ENCODE measurements at regions not wholly inside any gene's neighbourhood (a gene's known extent, or its start where the extent isn't known, plus 50 kb on each side); places are given as distances from the start of the nearest gene placed in this dataset.
A peak's percentile ranks its signal among the peaks of the same experiment; 100 is the strongest.
"Not testable (repeated sequence)": the region's sequence is repeated elsewhere in the genome, so short reads cannot be mapped to it uniquely, and the experiment has no call there.

DNA sequence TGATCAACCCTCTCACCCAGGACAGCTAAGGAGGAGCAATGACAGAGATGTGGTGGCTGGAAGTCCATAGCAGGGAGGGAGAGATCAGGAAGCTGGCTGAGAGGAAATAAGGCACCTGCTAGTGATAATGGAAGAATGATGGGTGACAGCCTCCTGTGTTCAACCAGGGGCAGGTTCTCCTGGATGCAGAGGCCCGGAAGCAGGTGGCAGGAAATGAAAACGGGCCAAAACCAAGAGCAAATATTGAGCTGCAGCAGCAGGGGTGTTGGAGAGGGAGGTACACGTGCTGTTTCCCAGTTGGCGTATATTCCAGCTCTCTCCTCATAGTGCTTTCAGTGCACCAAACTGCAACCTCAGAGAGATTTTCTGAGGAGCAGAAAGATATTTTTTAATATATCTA lies 213.4 kb upstream of the TBL1XR1 start:
- no peak overlapping the region for H3K4me3 ChIP-seq
- H3K9me3 ChIP-seq, result no peaks in the 10 kb centered on the region
- H3K4me1 ChIP-seq, result no peaks in the 10 kb centered on the region
- WGBS, result 52% methylated on average over 4 of the region's 4 CpGs
- H3K36me3 ChIP-seq, result no peaks in the 10 kb centered on the region
- TF ChIP-seq, protein P1, sequence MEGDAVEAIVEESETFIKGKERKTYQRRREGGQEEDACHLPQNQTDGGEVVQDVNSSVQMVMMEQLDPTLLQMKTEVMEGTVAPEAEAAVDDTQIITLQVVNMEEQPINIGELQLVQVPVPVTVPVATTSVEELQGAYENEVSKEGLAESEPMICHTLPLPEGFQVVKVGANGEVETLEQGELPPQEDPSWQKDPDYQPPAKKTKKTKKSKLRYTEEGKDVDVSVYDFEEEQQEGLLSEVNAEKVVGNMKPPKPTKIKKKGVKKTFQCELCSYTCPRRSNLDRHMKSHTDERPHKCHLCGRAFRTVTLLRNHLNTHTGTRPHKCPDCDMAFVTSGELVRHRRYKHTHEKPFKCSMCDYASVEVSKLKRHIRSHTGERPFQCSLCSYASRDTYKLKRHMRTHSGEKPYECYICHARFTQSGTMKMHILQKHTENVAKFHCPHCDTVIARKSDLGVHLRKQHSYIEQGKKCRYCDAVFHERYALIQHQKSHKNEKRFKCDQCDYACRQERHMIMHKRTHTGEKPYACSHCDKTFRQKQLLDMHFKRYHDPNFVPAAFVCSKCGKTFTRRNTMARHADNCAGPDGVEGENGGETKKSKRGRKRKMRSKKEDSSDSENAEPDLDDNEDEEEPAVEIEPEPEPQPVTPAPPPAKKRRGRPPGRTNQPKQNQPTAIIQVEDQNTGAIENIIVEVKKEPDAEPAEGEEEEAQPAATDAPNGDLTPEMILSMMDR (IDR thresholded peaks at IDR 0.05), result no peak
- DNase-seq (ENCODE audit: low spot score in 2 of 2), result no peak
- no peaks in the 10 kb centered on the region for H3K27me3 ChIP-seq
- no peak overlapping the region for H3K27ac ChIP-seq

DNA sequence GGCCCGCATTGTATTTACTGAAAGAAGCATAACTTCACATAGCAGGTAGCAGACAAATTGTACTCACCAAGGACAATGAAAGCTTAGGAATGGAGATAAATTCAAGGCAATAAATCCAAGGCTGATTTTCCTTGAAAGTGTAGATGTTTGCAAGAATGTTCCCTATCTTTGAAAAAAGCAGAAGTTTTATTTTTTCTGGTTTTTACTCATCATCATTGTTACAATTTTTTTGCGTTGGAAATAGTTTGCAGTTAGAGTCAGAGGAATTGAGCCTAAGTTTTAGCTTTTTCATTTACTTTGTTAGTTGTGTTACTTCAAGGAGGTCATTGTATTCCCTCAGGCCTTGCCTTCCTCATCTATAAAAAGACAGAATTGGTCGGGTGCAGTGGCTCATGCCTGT lies 213.9 kb upstream of the TBL1XR1 start:
- H3K9me3 ChIP-seq, result no peaks in the 10 kb centered on the region
- no peaks in the 10 kb centered on the region for H3K36me3 ChIP-seq
- no peak for DNase-seq (ENCODE audit: low spot score in 2 of 2)
- 73% methylated on average over 3 of the region's 3 CpGs for WGBS
- no peaks in the 10 kb centered on the region for H3K27me3 ChIP-seq
- no peak overlapping the region for H3K4me3 ChIP-seq
- no peak overlapping the region for H3K27ac ChIP-seq
- no peaks in the 10 kb centered on the region for H3K4me1 ChIP-seq
- TF ChIP-seq POLR2AphosphoS5 (IDR thresholded peaks at IDR 0.05), result no peak
- TF ChIP-seq POLR2A (IDR thresholded peaks at IDR 0.05), result no peak
- TF ChIP-seq, protein P1 (IDR thresholded peaks at IDR 0.05), result no peak
- no peak for TF ChIP-seq EP300 (IDR thresholded peaks at IDR 0.05)

DNA sequence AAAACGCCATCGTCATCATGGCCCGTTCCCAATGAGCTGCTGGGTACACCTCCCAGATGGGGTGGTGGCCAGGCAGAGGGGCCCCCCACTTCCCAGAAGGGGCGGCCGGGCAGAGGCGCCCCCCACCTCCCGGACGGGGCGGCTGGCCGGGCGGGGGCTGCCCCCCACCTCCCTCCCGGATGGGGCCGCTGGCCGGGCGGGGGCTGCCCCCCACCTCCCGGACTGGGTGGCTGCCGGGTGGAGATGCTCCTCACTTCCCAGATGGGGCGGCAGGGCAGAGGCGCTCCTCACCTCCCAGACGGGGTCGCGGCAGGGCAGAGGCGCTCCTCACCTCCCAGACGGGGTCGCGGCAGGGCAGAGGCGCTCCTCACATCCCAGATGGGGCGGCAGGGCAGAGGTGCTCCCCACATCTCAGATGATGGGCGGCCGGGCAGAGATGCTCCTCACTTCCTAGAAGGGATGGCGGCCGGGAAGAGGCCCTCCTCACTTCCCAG lies 215.4 kb upstream of the TBL1XR1 start:
- not testable (repeated sequence) for H3K4me1 ChIP-seq; H3K27ac ChIP-seq; H3K27me3 ChIP-seq; DNase-seq (ENCODE audit: low spot score in 2 of 2); H3K9me3 ChIP-seq; H3K4me3 ChIP-seq; H3K36me3 ChIP-seq
- 97% methylated on average over 3 of the region's 32 CpGs for WGBS

DNA sequence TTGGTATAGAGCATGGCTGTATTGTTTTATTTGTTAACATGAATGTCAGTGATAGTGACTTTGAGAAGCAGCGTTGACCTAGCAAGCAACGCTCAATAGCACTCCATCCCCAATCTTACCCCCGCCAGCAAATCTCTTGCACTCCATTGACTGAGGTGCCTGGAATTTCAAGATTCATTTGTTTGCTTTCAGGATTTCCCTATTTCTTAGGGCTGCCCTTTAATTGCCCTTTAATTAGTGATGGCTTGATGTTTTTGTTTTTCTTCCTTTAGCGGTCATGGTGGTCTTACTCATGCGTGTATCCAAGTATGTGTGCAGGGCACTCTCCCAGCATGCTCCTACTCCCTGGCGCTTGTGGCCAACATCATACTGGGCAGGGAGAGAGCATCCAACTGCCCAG lies 216.8 kb upstream of the TBL1XR1 start:
- 94% methylated on average over 6 of the region's 6 CpGs for WGBS

DNA sequence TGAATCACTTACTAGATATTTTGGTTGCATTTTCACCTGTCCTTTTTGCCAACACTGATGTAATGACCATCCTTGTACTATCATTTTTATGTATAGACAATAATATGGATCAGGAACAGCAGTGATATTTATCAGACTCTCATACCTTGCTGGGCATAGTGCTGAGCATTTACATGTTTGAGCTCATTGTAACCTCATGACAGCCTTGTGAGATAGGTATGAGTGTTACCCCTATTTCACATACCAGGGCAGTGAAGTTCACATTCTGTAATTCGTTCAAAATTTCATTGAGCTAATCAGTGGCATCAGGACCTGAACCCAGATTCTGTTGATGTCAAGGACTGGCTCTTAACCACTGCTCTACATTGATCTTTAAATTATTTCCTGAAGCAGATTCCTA lies 221.5 kb upstream of the TBL1XR1 start:
- Histone ChIP-seq H3K27me3 (no peaks in the 10 kb centered on the region), H3K4me3 (no peak overlapping the region), H3K36me3 (no peaks in the 10 kb centered on the region), H3K27ac (no peak overlapping the region), H3K4me1 (peaks cover 19% of the 10 kb centered on the region), H3K9me3 (no peaks in the 10 kb centered on the region)
- DNase-seq (ENCODE audit: low spot score in 2 of 2), result no peak
- TF ChIP-seq, protein P1 (IDR thresholded peaks at IDR 0.05), result no peak
- TF ChIP-seq POLR2AphosphoS5 (IDR thresholded peaks at IDR 0.05) (no peak), EP300 (IDR thresholded peaks at IDR 0.05) (no peak), POLR2A (IDR thresholded peaks at IDR 0.05) (no peak)
- WGBS, result 67% methylated on average over 1 of the region's 1 CpG

More for the DNA sequence above, 216.8 kb upstream of the TBL1XR1 start:
- Histone ChIP-seq H3K9me3 (no peaks in the 10 kb centered on the region), H3K36me3 (no peaks in the 10 kb centered on the region), H3K27ac (no peak overlapping the region), H3K4me1 (no peaks in the 10 kb centered on the region), H3K4me3 (no peak overlapping the region), H3K27me3 (no peaks in the 10 kb centered on the region)
- DNase-seq (ENCODE audit: low spot score in 2 of 2), result no peak
- TF ChIP-seq POLR2A (IDR thresholded peaks at IDR 0.05), result no peak
- TF ChIP-seq POLR2AphosphoS5 (IDR thresholded peaks at IDR 0.05), result no peak
- no peak for TF ChIP-seq EP300 (IDR thresholded peaks at IDR 0.05)
- TF ChIP-seq, protein P1 (IDR thresholded peaks at IDR 0.05), result no peak

DNA sequence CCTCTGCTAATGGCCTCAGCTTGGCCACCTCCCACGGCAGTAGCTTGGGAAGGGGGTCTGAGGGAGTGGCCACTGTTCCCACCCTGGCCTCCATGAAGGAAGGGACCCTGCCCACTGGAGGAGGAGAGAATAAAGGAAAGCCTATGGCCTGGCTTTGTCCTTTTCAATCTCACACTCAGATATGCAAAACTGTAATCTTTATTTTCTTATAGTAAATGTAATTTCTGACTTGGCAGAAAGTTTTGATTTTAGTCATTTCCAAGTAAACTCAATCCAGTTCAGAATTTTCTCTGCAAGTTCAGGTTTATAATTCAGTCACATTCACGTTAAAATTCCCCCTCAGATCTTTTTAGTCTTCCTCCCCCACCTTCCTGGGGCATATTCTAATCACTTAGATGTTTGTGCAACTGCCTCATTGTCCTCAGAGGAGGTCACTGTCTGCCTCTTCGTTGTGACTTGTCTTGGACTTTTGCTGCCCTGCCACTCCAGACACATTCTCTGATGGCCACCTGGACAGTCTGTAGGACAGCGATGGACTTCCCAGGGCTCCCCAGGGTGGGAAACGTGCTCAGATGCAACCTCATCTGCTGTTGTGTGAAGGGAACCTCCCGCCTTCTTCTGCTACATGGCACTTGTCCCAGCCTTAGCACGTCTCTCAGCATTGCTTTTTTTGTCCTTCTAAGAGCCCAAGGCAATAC lies 222.8 kb upstream of the TBL1XR1 start:
- WGBS, result 35% methylated on average over 7 of the region's 7 CpGs

More for the DNA sequence above, 222.8 kb upstream of the TBL1XR1 start:
- H3K27me3 ChIP-seq, result no peaks in the 10 kb centered on the region
- TF ChIP-seq POLR2AphosphoS5 (IDR thresholded peaks at IDR 0.05) (no peak), POLR2A (IDR thresholded peaks at IDR 0.05) (no peak), EP300 (IDR thresholded peaks at IDR 0.05) (no peak)
- TF ChIP-seq, protein P1 (IDR thresholded peaks at IDR 0.05), result no peak
- H3K36me3 ChIP-seq, result no peaks in the 10 kb centered on the region
- DNase-seq (ENCODE audit: low spot score in 2 of 2), result no peak
- peak overlapping the region; percentile 24 for H3K27ac ChIP-seq
- no peak overlapping the region for H3K4me3 ChIP-seq
- no peaks in the 10 kb centered on the region for H3K9me3 ChIP-seq
- H3K4me1 ChIP-seq, result peaks cover 19% of the 10 kb centered on the region
